Astrocyte (in vitro differentiated cells and primary cell): ENCODE measurements at regions not wholly inside any gene's neighbourhood (a gene's known extent, or its start where the extent isn't known, plus 50 kb on each side); places are given as distances from the start of the nearest gene placed in this dataset.

ENCODE experiments used
- CTCF ChIP-seq: IDR thresholded peaks from 2 replicates; pipeline ENCODE4 v1.5.1; 2011; ENCODE audit warnings: low read depth, mild to moderate bottlenecking, inconsistent platforms, low read length, moderate library complexity; ENCODE audit not compliant: insufficient read depth
- EZH2 ChIP-seq: IDR thresholded peaks from 2 replicates; pipeline ENCODE4 v1.6.1; 2012; ENCODE audit warnings: mild to moderate bottlenecking, low read length, inconsistent platforms; ENCODE audit not compliant: insufficient read depth

GRCh38 chr3:69642606-69643005 lies 96.7 kb upstream of the MITF start:
- TF ChIP-seq CTCF = no peak
- no peak for TF ChIP-seq EZH2
